H1 (cell line): ENCODE measurements at regions not wholly inside any gene's neighbourhood (a gene's known extent, or its start where the extent isn't known, plus 50 kb on each side); places are given as distances from the start of the nearest gene placed in this dataset.

ENCODE experiments used
- CTCF ChIA-PET: fragments of 300-600 bp; sonication (Branson Sonifier 250); formaldehyde crosslinking; loops from one replicate; lab custom pipeline; 2021; ENCODE audit not compliant: partially characterized antibody; lab: Charles Lee
- POLR2A ChIA-PET: fragments of 300-600 bp; sonication (Branson Sonifier 250); formaldehyde crosslinking; loops from one replicate; lab custom pipeline; 2021; ENCODE audit warnings: inconsistent platforms; ENCODE audit not compliant: partially characterized antibody; lab: Charles Lee
- DNase-seq, 2 experiments: peaks; one replicate each; pipeline versions ENCODE4 v3.0.0 to v3.0.0-alpha.2; 2010 to 2022; ENCODE audit warnings: low spot score in 2 of 2, low read depth in 1 of 2, mixed read lengths in 1 of 2
- FAIRE-seq: peaks from 2 replicates; lab custom pipeline; 2011; peaks lifted over from hg19 to GRCh38; lab: Jason Lieb, UNC
- H2AFZ ChIP-seq: 2 replicates; pipeline ENCODE4 v1.8.1; 2012; ENCODE audit warnings: low read length, inconsistent platforms
- H2AK5ac ChIP-seq: 2 replicates; pipeline ENCODE4 v1.6.1; 2013; ENCODE audit warnings: low read depth, low read length
- H2BK120ac ChIP-seq: replicated peaks from 2 replicates; pipeline ENCODE3; 2013; ENCODE audit warnings: low read depth, low read length, inconsistent platforms
- H2BK12ac ChIP-seq: 2 replicates; pipeline ENCODE4 v1.6.1; 2013; ENCODE audit warnings: low read depth, low read length
- H2BK15ac ChIP-seq: 2 replicates; pipeline ENCODE4 v1.6.1; 2013; ENCODE audit warnings: low read length
- H2BK20ac ChIP-seq: 2 replicates; pipeline ENCODE4 v1.6.1; 2013; ENCODE audit warnings: low read length
- H2BK5ac ChIP-seq: 2 replicates; pipeline ENCODE4 v1.6.1; 2013; ENCODE audit warnings: low read depth, low read length
- H3K14ac ChIP-seq: 2 replicates; pipeline ENCODE4 v1.6.1; 2013; ENCODE audit warnings: inconsistent platforms; ENCODE audit not compliant: insufficient read length
- H3K18ac ChIP-seq: 2 replicates; pipeline ENCODE4 v1.6.1; 2013; ENCODE audit warnings: low read length; ENCODE audit errors: extremely low read depth
- H3K23ac ChIP-seq: 2 replicates; pipeline ENCODE4 v1.6.1; 2013; ENCODE audit warnings: inconsistent platforms; ENCODE audit not compliant: insufficient read length
- H3K23me2 ChIP-seq: 2 replicates; pipeline ENCODE4 v1.6.1; 2013; ENCODE audit warnings: low read depth, low read length
- H3K27ac ChIP-seq: 2 replicates; pipeline ENCODE4 v1.6.1; 2011; ENCODE audit warnings: low read depth, low read length, inconsistent platforms
- H3K27me3 ChIP-seq, 4 experiments: replicated peaks in 1 of 4; 1 replicate in 1 of 4; 2 replicates in 3 of 4; pipeline versions ENCODE4 v1.6.1 to v1.8.1; 2011 to 2013; ENCODE audit warnings: low read length in 3 of 4, mild to moderate bottlenecking in 3 of 4, inconsistent platforms in 2 of 4, mixed read lengths in 2 of 4, moderate library complexity in 1 of 4; ENCODE audit not compliant: control insufficient read depth in 3 of 4, insufficient read depth in 3 of 4; ENCODE audit errors: extremely low read depth in 1 of 4
- H3K36me3 ChIP-seq, 4 experiments: 2 replicates each; pipeline versions ENCODE4 v1.6.1 to v1.8.1; 2011 to 2013; ENCODE audit warnings: mild to moderate bottlenecking in 4 of 4, low read length in 3 of 4, moderate library complexity in 2 of 4, control low read depth in 1 of 4, inconsistent platforms in 1 of 4; ENCODE audit not compliant: insufficient read depth in 4 of 4, control insufficient read depth in 2 of 4
- H3K4ac ChIP-seq: replicated peaks from 2 replicates; pipeline ENCODE3; 2013; ENCODE audit warnings: low read length, low read depth, mixed read lengths, inconsistent platforms; ENCODE audit not compliant: insufficient read length
- H3K4me1 ChIP-seq, 4 experiments: replicated peaks in 1 of 4; 1 replicate in 1 of 4; 2 replicates in 3 of 4; pipeline versions ENCODE4 v1.6.1 to v1.8.1; 2011 to 2013; ENCODE audit warnings: low read length in 3 of 4, inconsistent platforms in 2 of 4, mixed read lengths in 1 of 4; ENCODE audit not compliant: insufficient read depth in 4 of 4, control insufficient read depth in 3 of 4
- H3K4me2 ChIP-seq, 2 experiments: 2 replicates each; pipeline versions ENCODE4 v1.6.1 to v1.8.1; 2011 to 2013; ENCODE audit warnings: low read depth in 2 of 2, low read length in 2 of 2, control low read depth in 1 of 2, inconsistent platforms in 1 of 2, mild to moderate bottlenecking in 1 of 2; ENCODE audit not compliant: insufficient read depth in 1 of 2
- H3K4me3 ChIP-seq, 4 experiments: fragments of 200-600, 300-600 bp in 1 of 4; sonication (generic), shearing (Covaris generic), sonication (Bioruptor Twin) in 1 of 4; 2 replicates each; pipeline versions ENCODE4 v1.5.1 to v1.8.1; 2011 to 2016; ENCODE audit warnings: low read length in 4 of 4, low read depth in 3 of 4, control low read depth in 2 of 4, inconsistent platforms in 2 of 4, mild to moderate bottlenecking in 2 of 4, mixed read lengths in 1 of 4, moderate library complexity in 1 of 4; ENCODE audit not compliant: insufficient read depth in 2 of 4; ENCODE audit errors: extremely low read depth in 1 of 4
- H3K56ac ChIP-seq: replicated peaks from 2 replicates; pipeline ENCODE3; 2013; ENCODE audit warnings: low read depth, mild to moderate bottlenecking, mixed read lengths, low read length, inconsistent platforms; ENCODE audit not compliant: insufficient read length
- H3K79me1 ChIP-seq: 2 replicates; pipeline ENCODE4 v1.6.1; 2013; ENCODE audit warnings: low read depth, low read length, control low read depth
- H3K79me2 ChIP-seq, 2 experiments: 2 replicates each; pipeline versions ENCODE4 v1.6.1 to v1.8.1; 2012 to 2013; ENCODE audit warnings: low read length in 2 of 2, mild to moderate bottlenecking in 2 of 2, inconsistent platforms in 1 of 2; ENCODE audit not compliant: insufficient read depth in 2 of 2, control insufficient read depth in 1 of 2
- H3K9ac ChIP-seq, 4 experiments: replicated peaks in 1 of 4; 1 replicate in 1 of 4; 2 replicates in 3 of 4; pipeline versions ENCODE4 v1.6.1 to v1.8.1; 2011 to 2013; ENCODE audit warnings: low read depth in 3 of 4, low read length in 3 of 4, control low read depth in 2 of 4, mild to moderate bottlenecking in 2 of 4, moderate library complexity in 2 of 4, inconsistent platforms in 1 of 4; ENCODE audit errors: extremely low read depth in 1 of 4
- H3K9me3 ChIP-seq, 2 experiments: 2 replicates each; pipeline versions ENCODE4 v1.6.1 to v1.8.1; 2012 to 2013; ENCODE audit warnings: mild to moderate bottlenecking in 2 of 2, moderate library complexity in 2 of 2, control low read depth in 1 of 2, inconsistent platforms in 1 of 2, low read depth in 1 of 2, low read length in 1 of 2, mixed read lengths in 1 of 2; ENCODE audit not compliant: insufficient read depth in 2 of 2
- H4K20me1 ChIP-seq, 2 experiments: replicated peaks in 1 of 2; 2 replicates each; pipeline versions ENCODE3 to v1.8.1; 2011 to 2013; ENCODE audit warnings: inconsistent platforms in 2 of 2, low read length in 2 of 2, mild to moderate bottlenecking in 1 of 2; ENCODE audit not compliant: insufficient read depth in 2 of 2, control insufficient read depth in 1 of 2
- H4K5ac ChIP-seq: 2 replicates; pipeline ENCODE4 v1.6.1; 2013; ENCODE audit warnings: low read length, low read depth, mixed read lengths, inconsistent platforms; ENCODE audit not compliant: insufficient read length
- H4K8ac ChIP-seq: 2 replicates; pipeline ENCODE4 v1.8.0; 2013; ENCODE audit warnings: mild to moderate bottlenecking, moderate library complexity, low read length, inconsistent platforms; ENCODE audit not compliant: insufficient read depth; ENCODE audit errors: extremely low read depth
- H4K91ac ChIP-seq: replicated peaks from 2 replicates; pipeline ENCODE3; 2013; ENCODE audit warnings: low read length, mixed read lengths, inconsistent platforms; ENCODE audit not compliant: insufficient read length
- BACH1 ChIP-seq: IDR thresholded peaks from 2 replicates; pipeline ENCODE4 v1.6.1; 2012; ENCODE audit warnings: low read length, improper control_type of control experiment
- BRCA1 ChIP-seq: IDR thresholded peaks from 2 replicates; pipeline ENCODE4 v1.6.1; 2012; ENCODE audit warnings: low read depth, low read length, improper control_type of control experiment
- CBX5 ChIP-seq: fragments of 300-800, 300-1000 bp; sonication (generic); IDR thresholded peaks from 2 replicates; pipeline ENCODE4 v1.7.1; 2016; ENCODE audit warnings: antibody characterized with exemption, low read length, low read depth
- CEBPB ChIP-seq: IDR thresholded peaks from 2 replicates; pipeline ENCODE4 v1.6.1; 2012; ENCODE audit warnings: low read depth, low read length
- GTF2F1 ChIP-seq: IDR thresholded peaks from 2 replicates; pipeline ENCODE4 v1.6.1; 2012; ENCODE audit warnings: low read depth, low read length, improper control_type of control experiment, borderline replicate concordance
- HDAC2 ChIP-seq, 2 experiments: fragments of 300-600 bp in 1 of 2; sonication (generic) in 1 of 2; IDR thresholded peaks; 2 replicates each; pipeline ENCODE4 v1.6.1; 2011 to 2012; ENCODE audit warnings: low read depth in 2 of 2, low read length in 2 of 2, mild to moderate bottlenecking in 2 of 2, moderate library complexity in 2 of 2, borderline replicate concordance in 1 of 2, inconsistent platforms in 1 of 2
- KDM4A ChIP-seq: IDR thresholded peaks from one replicate; pipeline ENCODE4 v1.7.1; 2012; ENCODE audit warnings: low read depth, mild to moderate bottlenecking, moderate library complexity, low read length, inconsistent platforms; ENCODE audit not compliant: severe bottlenecking
- PHF8 ChIP-seq: fragments of 200-600 bp; sonication (generic); conservative IDR thresholded peaks from 2 replicates; pipeline ENCODE4 v1.7.1; 2012; ENCODE audit warnings: low read depth, mild to moderate bottlenecking, inconsistent platforms, low read length, moderate library complexity
- POU5F1 ChIP-seq: IDR thresholded peaks from 2 replicates; pipeline ENCODE4 v1.6.1; 2011; ENCODE audit warnings: low read depth, mild to moderate bottlenecking, low read length, moderate library complexity
- RXRA ChIP-seq: IDR thresholded peaks from 2 replicates; pipeline ENCODE4 v1.6.1; 2011; ENCODE audit warnings: low read depth, mild to moderate bottlenecking, low read length, moderate library complexity; ENCODE audit not compliant: insufficient read depth
- SIRT6 ChIP-seq: IDR thresholded peaks from one replicate; pipeline ENCODE4 v1.7.1; 2012; ENCODE audit warnings: low read length, inconsistent platforms
- SIX5 ChIP-seq: IDR thresholded peaks from 2 replicates; pipeline ENCODE4 v1.6.1; 2011; ENCODE audit warnings: mild to moderate bottlenecking, low read depth, low read length
- SRF ChIP-seq: IDR thresholded peaks from 2 replicates; pipeline ENCODE4 v1.6.1; 2011; ENCODE audit warnings: mild to moderate bottlenecking, low read depth, low read length, moderate library complexity
- WGBS, 2 experiments: shearing (Covaris generic) in 1 of 2; methylation state at CpG; one replicate each; pipeline versions ENCODE4 v1.1.6 to v1.1.7; 2013 to 2015; ENCODE audit warnings: low lambda C conversion rate in 2 of 2, mixed read lengths in 2 of 2, inconsistent platforms in 1 of 2, low coverage in 1 of 2, missing lambda C conversion rate in 1 of 2; ENCODE audit not compliant: insufficient replicate concordance in 2 of 2, insufficient coverage in 1 of 2, insufficient read length in 1 of 2; ENCODE audit errors: extremely low coverage in 1 of 2, missing lambda C conversion rate in 1 of 2; 5-methylcytosine and 5-hydroxymethylcytosine counted together
- TF ChIP-seq, protein P1 (sequence below): IDR thresholded peaks from 2 replicates; pipeline ENCODE4 v1.6.1; 2011; ENCODE audit warnings: low read length, improper control_type of control experiment

DNA sequence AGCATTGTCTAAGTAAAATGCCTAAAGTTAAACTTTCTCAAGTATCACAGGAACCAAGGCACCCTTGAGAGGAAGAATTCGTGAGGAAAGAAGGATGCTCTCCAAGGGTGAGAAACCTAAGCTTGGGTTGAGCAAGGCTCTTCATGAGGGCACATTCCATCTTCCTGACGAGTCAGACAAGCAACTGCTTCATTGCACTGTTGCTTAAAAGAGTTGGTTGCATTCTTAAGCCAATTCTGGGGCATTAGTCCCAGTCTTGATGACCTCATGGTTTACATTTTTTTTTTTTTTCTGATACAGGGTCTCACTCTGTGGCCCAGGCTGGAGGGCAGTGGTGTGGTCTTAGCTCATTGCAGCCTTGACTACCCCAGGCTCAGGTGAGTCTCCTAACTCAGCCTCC, 237.5 kb downstream of the ACTR3 start:
- no peak overlapping the region for H3K4ac ChIP-seq
- H3K4me3 ChIP-seq, result no peak overlapping the region
- POLR2A ChIA-PET, result no interaction called here
- no peaks in the 10 kb centered on the region for H3K36me3 ChIP-seq
- H2AFZ ChIP-seq, result no peak overlapping the region
- no peak overlapping the region for H2BK20ac ChIP-seq
- H3K23me2 ChIP-seq, result no peaks in the 10 kb centered on the region
- WGBS, 2 experiments, result 92% methylated on average over 2 of the region's 2 CpGs; no CpG with 5 or more reads in 1 of the 2 experiments
- CTCF ChIA-PET, result interaction anchor here (1.3 kb wide), 1 partner anchor 18 kb away, joined by 3 read pairs; no protein-coding TSS in a partner anchor
- no peak overlapping the region for H3K9ac ChIP-seq
- no peaks in the 10 kb centered on the region for H3K79me1 ChIP-seq
- no peak overlapping the region for H2BK15ac ChIP-seq
- no peak overlapping the region for H4K5ac ChIP-seq
- no peak overlapping the region for H2BK120ac ChIP-seq
- no peak overlapping the region for H3K14ac ChIP-seq
- H3K23ac ChIP-seq, result no peak overlapping the region
- FAIRE-seq (no peak), DNase-seq (no peak)
- no peak overlapping the region for H2AK5ac ChIP-seq
- H4K8ac ChIP-seq, result no peak overlapping the region
- no peak overlapping the region for H3K27ac ChIP-seq
- no peak overlapping the region for H4K91ac ChIP-seq
- H3K79me2 ChIP-seq, result no peaks in the 10 kb centered on the region
- no peak overlapping the region for H3K4me2 ChIP-seq
- H3K4me1 ChIP-seq, result peaks cover 0 to 4% (median 2%) of the 10 kb centered on the region in 4 experiments; a peak in 3 of 7 replicates
- H3K27me3 ChIP-seq, result no peaks in the 10 kb centered on the region
- H2BK12ac ChIP-seq, result no peak overlapping the region
- H3K9me3 ChIP-seq, result no peaks in the 10 kb centered on the region
- H2BK5ac ChIP-seq, result no peak overlapping the region
- H3K18ac ChIP-seq, result no peak overlapping the region
- no peak overlapping the region for H3K56ac ChIP-seq
- no peaks in the 10 kb centered on the region for H4K20me1 ChIP-seq
- no peak for TF ChIP-seq RXRA
- no peak for TF ChIP-seq POU5F1
- no peak for TF ChIP-seq BACH1
- TF ChIP-seq GTF2F1, result no peak
- TF ChIP-seq SRF, result no peak
- TF ChIP-seq CEBPB, result no peak
- TF ChIP-seq, protein P1, sequence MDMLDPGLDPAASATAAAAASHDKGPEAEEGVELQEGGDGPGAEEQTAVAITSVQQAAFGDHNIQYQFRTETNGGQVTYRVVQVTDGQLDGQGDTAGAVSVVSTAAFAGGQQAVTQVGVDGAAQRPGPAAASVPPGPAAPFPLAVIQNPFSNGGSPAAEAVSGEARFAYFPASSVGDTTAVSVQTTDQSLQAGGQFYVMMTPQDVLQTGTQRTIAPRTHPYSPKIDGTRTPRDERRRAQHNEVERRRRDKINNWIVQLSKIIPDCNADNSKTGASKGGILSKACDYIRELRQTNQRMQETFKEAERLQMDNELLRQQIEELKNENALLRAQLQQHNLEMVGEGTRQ, result no peak
- TF ChIP-seq BRCA1, result no peak
- no peak for TF ChIP-seq KDM4A
- TF ChIP-seq PHF8, result no peak
- TF ChIP-seq SIX5, result no peak
- TF ChIP-seq HDAC2 (IDR thresholded peaks at IDR 0.05; ENCODE audit: borderline replicate concordance in 1 of 2, low read depth in 2 of 2, low read length in 2 of 2), result no peak
- no peak for TF ChIP-seq CBX5
- TF ChIP-seq SIRT6, result no peak
